HepG2 (cell line): ENCODE measurements at regions not wholly inside any gene's neighbourhood (a gene's known extent, or its start where the extent isn't known, plus 50 kb on each side); places are given as distances from the start of the nearest gene placed in this dataset.

ENCODE experiments used
- CBFB ChIP-seq: sonication (generic); formaldehyde crosslinking; IDR thresholded peaks from 2 replicates; pipeline ENCODE4 v1.4.0; 2020; ENCODE audit warnings: missing genetic modification reagents
- FOXA3 ChIP-seq: IDR thresholded peaks from 2 replicates; pipeline ENCODE4 v1.6.1; 2016; ENCODE audit warnings: missing genetic modification reagents, missing compliant biosample characterization
- KDM6A ChIP-seq: IDR thresholded peaks from 2 replicates; pipeline ENCODE4 v1.6.1; 2016; ENCODE audit warnings: low read depth
- NFE2L2 ChIP-seq: fragments of 150-350 bp; IDR thresholded peaks from 2 replicates; pipeline ENCODE4 v1.6.1; 2014; ENCODE audit warnings: low read length
- PHB2 ChIP-seq: fragments of 450-650 bp; IDR thresholded peaks from 2 replicates; pipeline ENCODE4 v1.6.1; 2018; ENCODE audit not compliant: partially characterized antibody
- SRSF4 ChIP-seq: fragments of 200-400 bp; formaldehyde crosslinking; IDR thresholded peaks from one replicate; pipeline ENCODE4 v1.6.1; 2018; ENCODE audit warnings: mild to moderate bottlenecking, low read depth, low read length, moderate library complexity; ENCODE audit not compliant: poor library complexity, severe bottlenecking
- WIZ ChIP-seq: sonication (generic); formaldehyde crosslinking; IDR thresholded peaks from 2 replicates; pipeline ENCODE4 v1.5.1; 2020; ENCODE audit warnings: mild to moderate bottlenecking, missing genetic modification reagents
- ZBTB21 ChIP-seq: sonication (generic); formaldehyde crosslinking; IDR thresholded peaks from 2 replicates; pipeline ENCODE4 v1.4.0; 2020; ENCODE audit warnings: missing genetic modification reagents
- ZKSCAN5 ChIP-seq: sonication (generic); formaldehyde crosslinking; IDR thresholded peaks from 2 replicates; pipeline ENCODE4 v1.5.1; 2020; ENCODE audit warnings: mild to moderate bottlenecking, missing genetic modification reagents
- ZNF101 ChIP-seq: sonication (generic); formaldehyde crosslinking; IDR thresholded peaks from 2 replicates; pipeline ENCODE4 v1.4.0; 2020; ENCODE audit warnings: mild to moderate bottlenecking, low read depth, missing genetic modification reagents, borderline replicate concordance
- ZNF205 ChIP-seq: IDR thresholded peaks from 2 replicates; pipeline ENCODE4 v1.6.1; 2018; ENCODE audit warnings: missing biosample characterization, missing genetic modification reagents
- ZNF256 ChIP-seq: sonication (generic); formaldehyde crosslinking; conservative IDR thresholded peaks from 2 replicates; pipeline ENCODE4 v1.4.0; 2020; ENCODE audit warnings: missing genetic modification reagents
- ZNF747 ChIP-seq: sonication (generic); formaldehyde crosslinking; IDR thresholded peaks from 2 replicates; pipeline ENCODE4 v1.8.1; 2023; ENCODE audit warnings: missing genetic modification reagents, mild to moderate bottlenecking, borderline replicate concordance
- ZNF780A ChIP-seq: sonication (generic); formaldehyde crosslinking; IDR thresholded peaks from 2 replicates; pipeline ENCODE4 v1.8.0; 2022; ENCODE audit warnings: mild to moderate bottlenecking, missing genetic modification reagents, moderate library complexity
- ZSCAN12 ChIP-seq: sonication (generic); formaldehyde crosslinking; IDR thresholded peaks from 2 replicates; pipeline ENCODE4 v1.9.0; 2021; ENCODE audit warnings: mild to moderate bottlenecking, missing genetic modification reagents
- TF ChIP-seq, protein P1 (sequence below): sonication (generic); formaldehyde crosslinking; IDR thresholded peaks from 2 replicates; pipeline ENCODE4 v1.4.0; 2020; ENCODE audit warnings: low read depth, missing genetic modification reagents
- TF ChIP-seq, protein P2 (sequence below): sonication (generic); formaldehyde crosslinking; IDR thresholded peaks from 2 replicates; pipeline ENCODE4 v1.4.0; 2020; ENCODE audit warnings: missing genetic modification reagents
- TF ChIP-seq, protein P3 (sequence below): sonication (generic); formaldehyde crosslinking; IDR thresholded peaks from 2 replicates; pipeline ENCODE4 v1.4.0; 2020; ENCODE audit warnings: mild to moderate bottlenecking, missing genetic modification reagents

DNA sequence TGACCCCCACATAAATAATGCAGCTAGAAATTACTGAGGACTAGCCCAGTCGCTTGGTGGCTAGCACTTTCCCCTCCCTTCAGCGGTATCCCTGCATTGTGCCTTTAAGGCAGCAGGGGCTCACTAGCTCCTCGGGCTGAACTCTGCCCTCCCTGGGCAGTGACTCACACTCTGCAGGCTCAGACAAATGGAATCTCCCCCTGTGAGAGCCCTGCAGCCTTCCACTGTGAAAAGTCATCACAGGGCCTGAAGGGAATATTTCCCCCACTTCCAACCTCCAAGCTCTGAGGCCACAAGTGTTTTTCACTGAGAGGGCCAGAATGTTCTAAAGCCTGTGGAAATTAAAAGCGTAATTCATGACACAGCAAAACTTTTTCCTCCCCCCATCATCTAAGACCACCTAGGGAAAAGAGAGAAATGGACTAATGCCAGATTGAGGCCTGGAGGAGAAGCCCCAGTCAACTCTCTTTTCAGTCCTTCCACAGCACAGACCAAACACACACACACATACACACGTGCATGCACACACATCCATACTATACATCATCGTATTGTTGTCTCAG is 93.6 kb upstream of the COL1A2 start (continued):
- TF ChIP-seq ZNF205 (CRISPR knock-in tag) (no peak), KDM6A (CRISPR knock-in tag) (peak; percentile 20; the same call in 1 of the 2 replicates), SRSF4 (no peak), ZNF780A (CRISPR knock-in tag) (no peak), ZNF256 (CRISPR knock-in tag) (no peak), CBFB (CRISPR knock-in tag) (no peak), WIZ (CRISPR knock-in tag) (no peak), ZNF101 (CRISPR knock-in tag) (no peak), PHB2 (no peak), ZBTB21 (CRISPR knock-in tag) (no peak), ZKSCAN5 (CRISPR knock-in tag) (no peak), NFE2L2 (peak; percentile 33; the same call in 1 of the 2 replicates), ZSCAN12 (no peak), FOXA3 (CRISPR knock-in tag) (no peak), ZNF747 (CRISPR knock-in tag) (no peak)
- TF ChIP-seq, protein P1, sequence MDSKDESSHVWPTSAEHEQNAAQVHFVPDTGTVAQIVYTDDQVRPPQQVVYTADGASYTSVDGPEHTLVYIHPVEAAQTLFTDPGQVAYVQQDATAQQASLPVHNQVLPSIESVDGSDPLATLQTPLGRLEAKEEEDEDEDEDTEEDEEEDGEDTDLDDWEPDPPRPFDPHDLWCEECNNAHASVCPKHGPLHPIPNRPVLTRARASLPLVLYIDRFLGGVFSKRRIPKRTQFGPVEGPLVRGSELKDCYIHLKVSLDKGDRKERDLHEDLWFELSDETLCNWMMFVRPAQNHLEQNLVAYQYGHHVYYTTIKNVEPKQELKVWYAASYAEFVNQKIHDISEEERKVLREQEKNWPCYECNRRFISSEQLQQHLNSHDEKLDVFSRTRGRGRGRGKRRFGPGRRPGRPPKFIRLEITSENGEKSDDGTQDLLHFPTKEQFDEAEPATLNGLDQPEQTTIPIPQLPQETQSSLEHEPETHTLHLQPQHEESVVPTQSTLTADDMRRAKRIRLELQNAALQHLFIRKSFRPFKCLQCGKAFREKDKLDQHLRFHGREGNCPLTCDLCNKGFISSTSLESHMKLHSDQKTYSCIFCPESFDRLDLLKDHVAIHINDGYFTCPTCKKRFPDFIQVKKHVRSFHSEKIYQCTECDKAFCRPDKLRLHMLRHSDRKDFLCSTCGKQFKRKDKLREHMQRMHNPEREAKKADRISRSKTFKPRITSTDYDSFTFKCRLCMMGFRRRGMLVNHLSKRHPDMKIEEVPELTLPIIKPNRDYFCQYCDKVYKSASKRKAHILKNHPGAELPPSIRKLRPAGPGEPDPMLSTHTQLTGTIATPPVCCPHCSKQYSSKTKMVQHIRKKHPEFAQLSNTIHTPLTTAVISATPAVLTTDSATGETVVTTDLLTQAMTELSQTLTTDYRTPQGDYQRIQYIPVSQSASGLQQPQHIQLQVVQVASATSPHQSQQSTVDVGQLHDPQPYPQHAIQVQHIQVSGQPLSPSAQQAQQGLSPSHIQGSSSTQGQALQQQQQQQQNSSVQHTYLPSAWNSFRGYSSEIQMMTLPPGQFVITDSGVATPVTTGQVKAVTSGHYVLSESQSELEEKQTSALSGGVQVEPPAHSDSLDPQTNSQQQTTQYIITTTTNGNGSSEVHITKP (CRISPR knock-in tag), result peak; percentile 71
- TF ChIP-seq, protein P2, sequence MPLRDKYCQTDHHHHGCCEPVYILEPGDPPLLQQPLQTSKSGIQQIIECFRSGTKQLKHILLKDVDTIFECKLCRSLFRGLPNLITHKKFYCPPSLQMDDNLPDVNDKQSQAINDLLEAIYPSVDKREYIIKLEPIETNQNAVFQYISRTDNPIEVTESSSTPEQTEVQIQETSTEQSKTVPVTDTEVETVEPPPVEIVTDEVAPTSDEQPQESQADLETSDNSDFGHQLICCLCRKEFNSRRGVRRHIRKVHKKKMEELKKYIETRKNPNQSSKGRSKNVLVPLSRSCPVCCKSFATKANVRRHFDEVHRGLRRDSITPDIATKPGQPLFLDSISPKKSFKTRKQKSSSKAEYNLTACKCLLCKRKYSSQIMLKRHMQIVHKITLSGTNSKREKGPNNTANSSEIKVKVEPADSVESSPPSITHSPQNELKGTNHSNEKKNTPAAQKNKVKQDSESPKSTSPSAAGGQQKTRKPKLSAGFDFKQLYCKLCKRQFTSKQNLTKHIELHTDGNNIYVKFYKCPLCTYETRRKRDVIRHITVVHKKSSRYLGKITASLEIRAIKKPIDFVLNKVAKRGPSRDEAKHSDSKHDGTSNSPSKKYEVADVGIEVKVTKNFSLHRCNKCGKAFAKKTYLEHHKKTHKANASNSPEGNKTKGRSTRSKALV (CRISPR knock-in tag), result no peak
- TF ChIP-seq, protein P3, sequence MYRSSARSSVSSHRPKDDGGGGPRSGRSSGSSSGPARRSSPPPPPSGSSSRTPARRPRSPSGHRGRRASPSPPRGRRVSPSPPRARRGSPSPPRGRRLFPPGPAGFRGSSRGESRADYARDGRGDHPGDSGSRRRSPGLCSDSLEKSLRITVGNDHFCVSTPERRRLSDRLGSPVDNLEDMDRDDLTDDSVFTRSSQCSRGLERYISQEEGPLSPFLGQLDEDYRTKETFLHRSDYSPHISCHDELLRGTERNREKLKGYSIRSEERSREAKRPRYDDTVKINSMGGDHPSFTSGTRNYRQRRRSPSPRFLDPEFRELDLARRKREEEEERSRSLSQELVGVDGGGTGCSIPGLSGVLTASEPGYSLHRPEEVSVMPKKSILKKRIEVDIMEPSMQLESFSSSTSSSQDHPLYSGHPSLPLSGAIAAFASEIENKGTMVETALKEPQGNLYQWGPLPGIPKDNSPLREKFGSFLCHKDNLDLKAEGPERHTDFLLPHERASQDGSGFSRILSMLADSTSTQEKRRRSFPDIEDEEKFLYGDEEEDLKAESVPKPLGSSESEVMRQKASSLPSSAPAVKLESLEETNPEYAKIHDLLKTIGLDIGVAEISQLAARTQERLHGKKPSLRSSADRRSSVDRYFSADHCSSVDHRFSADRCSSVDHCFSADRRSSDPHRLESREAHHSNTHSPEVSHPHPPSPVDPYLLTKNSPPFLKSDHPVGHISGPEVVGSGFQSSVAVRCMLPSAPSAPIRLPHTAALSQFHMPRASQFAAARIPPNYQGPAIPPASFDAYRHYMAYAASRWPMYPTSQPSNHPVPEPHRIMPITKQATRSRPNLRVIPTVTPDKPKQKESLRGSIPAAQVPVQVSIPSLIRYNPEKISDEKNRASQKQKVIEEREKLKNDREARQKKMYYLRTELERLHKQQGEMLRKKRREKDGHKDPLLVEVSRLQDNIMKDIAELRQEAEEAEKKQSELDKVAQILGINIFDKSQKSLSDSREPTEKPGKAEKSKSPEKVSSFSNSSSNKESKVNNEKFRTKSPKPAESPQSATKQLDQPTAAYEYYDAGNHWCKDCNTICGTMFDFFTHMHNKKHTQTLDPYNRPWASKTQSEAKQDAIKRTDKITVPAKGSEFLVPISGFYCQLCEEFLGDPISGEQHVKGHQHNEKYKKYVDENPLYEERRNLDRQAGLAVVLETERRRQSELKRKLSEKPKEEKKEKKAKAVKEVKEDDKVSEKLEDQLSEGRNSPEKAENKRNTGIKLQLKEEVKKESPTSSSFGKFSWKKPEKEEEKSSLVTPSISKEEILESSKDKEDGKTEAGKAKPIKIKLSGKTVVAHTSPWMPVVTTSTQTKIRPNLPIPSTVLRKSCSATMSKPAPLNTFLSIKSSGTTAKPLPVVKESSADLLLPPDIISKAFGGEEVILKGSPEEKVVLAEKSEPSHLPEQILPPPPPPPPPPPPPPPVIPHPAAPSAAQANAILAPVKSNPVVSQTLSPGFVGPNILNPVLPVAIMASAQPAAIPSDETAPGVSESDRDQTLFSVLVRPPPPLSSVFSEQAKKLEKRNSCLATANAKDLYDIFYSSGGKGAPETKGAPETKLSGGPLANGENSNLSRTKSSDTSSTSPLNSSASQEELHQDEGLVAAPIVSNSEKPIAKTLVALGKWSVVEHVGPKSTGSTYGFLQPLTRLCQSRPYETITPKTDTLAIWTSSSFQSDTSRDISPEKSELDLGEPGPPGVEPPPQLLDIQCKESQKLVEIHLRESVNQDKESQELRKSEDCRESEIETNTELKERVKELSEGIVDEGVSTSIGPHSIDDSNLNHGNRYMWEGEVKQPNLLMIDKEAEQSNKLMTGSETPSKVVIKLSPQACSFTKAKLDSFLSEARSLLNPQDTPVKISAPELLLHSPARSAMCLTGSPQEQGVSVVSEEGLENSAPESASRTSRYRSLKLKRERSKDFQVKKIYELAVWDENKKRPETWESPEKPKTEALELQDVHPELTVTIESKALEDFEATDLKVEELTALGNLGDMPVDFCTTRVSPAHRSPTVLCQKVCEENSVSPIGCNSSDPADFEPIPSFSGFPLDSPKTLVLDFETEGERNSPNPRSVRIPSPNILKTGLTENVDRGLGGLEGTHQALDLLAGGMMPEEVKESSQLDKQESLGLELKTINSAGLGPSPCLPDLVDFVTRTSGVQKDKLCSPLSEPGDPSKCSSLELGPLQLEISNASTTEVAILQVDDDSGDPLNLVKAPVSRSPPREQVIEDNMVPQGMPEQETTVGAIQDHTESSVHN (CRISPR knock-in tag), result no peak
